IMR-90 (cell line): ENCODE measurements at regions not wholly inside any gene's neighbourhood (a gene's known extent, or its start where the extent isn't known, plus 50 kb on each side); places are given as distances from the start of the nearest gene placed in this dataset.

Experiments
- ATAC-seq: fragments of 200-7000 bp; cut with Tn5 transposase; 2 replicates; pipeline ENCODE4 v1.9.1; 2020; ENCODE audit warnings: low read depth, mild to moderate bottlenecking, moderate library complexity
- BruUV-seq: library from RNA; stranded (reverse); fragments of 400-500 nt; replicated peaks from 2 replicates; lab custom pipeline; 2021; lab: Mats Ljungman, UMichigan
- CTCF ChIA-PET: fragments of 300-600 bp; formaldehyde crosslinking; extraction: SDS; loops from one replicate; lab custom pipeline; 2021; ENCODE audit warnings: antibody characterized with exemption; lab: Yijun Ruan, JAX
- POLR2A ChIA-PET: fragments of 300-600 bp; sonication (Branson Sonifier 250); formaldehyde crosslinking; loops from one replicate; lab custom pipeline; 2022; ENCODE audit warnings: antibody characterized with exemption; ENCODE audit not compliant: unreplicated experiment; lab: Charles Lee
- DNase-seq: peaks from one replicate; pipeline ENCODE4 v3.0.0; 2013
- H2AFZ ChIP-seq: replicated peaks from 2 replicates; pipeline ENCODE3; 2013; ENCODE audit warnings: low read length, mild to moderate bottlenecking; ENCODE audit not compliant: poor library complexity
- H2AK5ac ChIP-seq: 2 replicates; pipeline ENCODE4 v1.6.1; 2013; ENCODE audit warnings: low read depth, low read length, inconsistent platforms
- H2AK9ac ChIP-seq: replicated peaks from 2 replicates; pipeline ENCODE3; 2013; ENCODE audit warnings: mild to moderate bottlenecking, low read depth, low read length, moderate library complexity; ENCODE audit not compliant: poor library complexity
- H2BK120ac ChIP-seq: 2 replicates; pipeline ENCODE4 v1.6.1; 2013; ENCODE audit warnings: low read depth, low read length, inconsistent platforms
- H2BK15ac ChIP-seq: 3 replicates; pipeline ENCODE4 v1.6.1; 2013; ENCODE audit warnings: low read depth, low read length, inconsistent platforms
- H2BK20ac ChIP-seq: 2 replicates; pipeline ENCODE4 v1.6.1; 2013; ENCODE audit warnings: low read depth, mild to moderate bottlenecking, inconsistent platforms, low read length, moderate library complexity
- H2BK5ac ChIP-seq: 2 replicates; pipeline ENCODE4 v1.6.1; 2013; ENCODE audit warnings: mild to moderate bottlenecking, low read depth, low read length, inconsistent platforms; ENCODE audit not compliant: poor library complexity, severe bottlenecking
- H3K14ac ChIP-seq: replicated peaks from 2 replicates; pipeline ENCODE4 v1.6.1; 2013; ENCODE audit warnings: low read depth, low read length, inconsistent platforms
- H3K18ac ChIP-seq: 2 replicates; pipeline ENCODE4 v1.6.1; 2013; ENCODE audit warnings: low read depth, low read length, control low read depth
- H3K23ac ChIP-seq: 2 replicates; pipeline ENCODE4 v1.6.1; 2013; ENCODE audit warnings: low read depth, low read length, inconsistent platforms
- H3K27ac ChIP-seq: 2 replicates; pipeline ENCODE4 v1.5.1; 2013; ENCODE audit warnings: mild to moderate bottlenecking, control low read depth, low read length; ENCODE audit not compliant: insufficient read depth
- H3K27me3 ChIP-seq: 2 replicates; pipeline ENCODE4 v1.6.1; 2013; ENCODE audit warnings: low read length; ENCODE audit not compliant: control insufficient read depth, insufficient read depth
- H3K36me3 ChIP-seq: 2 replicates; pipeline ENCODE4 v1.6.1; 2013; ENCODE audit warnings: low read length, mixed read lengths; ENCODE audit not compliant: control insufficient read depth, insufficient read depth
- H3K4ac ChIP-seq: 2 replicates; pipeline ENCODE4 v1.6.1; 2013; ENCODE audit warnings: low read depth, low read length, inconsistent platforms
- H3K4me1 ChIP-seq: 2 replicates; pipeline ENCODE4 v1.6.1; 2013; ENCODE audit warnings: low read length, mixed read lengths; ENCODE audit not compliant: control insufficient read depth, insufficient read depth
- H3K4me2 ChIP-seq: 2 replicates; pipeline ENCODE4 v1.6.1; 2013; ENCODE audit warnings: low read depth, mild to moderate bottlenecking, control low read depth, low read length, moderate library complexity
- H3K4me3 ChIP-seq: 2 replicates; pipeline ENCODE4 v1.5.1; 2013; ENCODE audit warnings: low read depth, mild to moderate bottlenecking, control low read depth, low read length, moderate library complexity; ENCODE audit not compliant: insufficient read depth
- H3K56ac ChIP-seq: 2 replicates; pipeline ENCODE4 v1.6.1; 2013; ENCODE audit warnings: low read length, inconsistent platforms; ENCODE audit not compliant: insufficient read depth; ENCODE audit errors: extremely low read depth
- H3K79me1 ChIP-seq, 2 experiments: 2 replicates each; pipeline ENCODE4 v1.6.1; 2013; ENCODE audit warnings: low read length in 2 of 2, inconsistent platforms in 1 of 2, low read depth in 1 of 2
- H3K9ac ChIP-seq: 2 replicates; pipeline ENCODE4 v1.6.1; 2013; ENCODE audit warnings: low read depth, low read length, control low read depth
- H3K9me1 ChIP-seq: 2 replicates; pipeline ENCODE4 v1.6.1; 2013; ENCODE audit warnings: low read length, inconsistent platforms; ENCODE audit not compliant: insufficient read depth
- H3K9me3 ChIP-seq: 2 replicates; pipeline ENCODE4 v1.6.1; 2013; ENCODE audit warnings: low read length; ENCODE audit not compliant: control insufficient read depth, insufficient read depth
- H4K20me1 ChIP-seq: 2 replicates; pipeline ENCODE4 v1.6.1; 2013; ENCODE audit warnings: low read length, inconsistent platforms; ENCODE audit not compliant: insufficient read depth
- H4K5ac ChIP-seq: 2 replicates; pipeline ENCODE4 v1.6.1; 2013; ENCODE audit warnings: mild to moderate bottlenecking, low read depth, low read length, control low read depth
- H4K8ac ChIP-seq, 2 experiments: 2 replicates each; pipeline ENCODE4 v1.6.1; 2013; ENCODE audit warnings: low read depth in 2 of 2, low read length in 2 of 2, control low read depth in 1 of 2, inconsistent platforms in 1 of 2
- H4K91ac ChIP-seq: 2 replicates; pipeline ENCODE4 v1.6.1; 2013; ENCODE audit warnings: low read depth, low read length, inconsistent platforms; ENCODE audit not compliant: insufficient read depth
- FOS ChIP-seq: fragments of 150-350 bp; IDR thresholded peaks from 2 replicates; pipeline ENCODE4 v1.6.1; 2016; ENCODE audit warnings: low read depth, low read length
- MAFK ChIP-seq: IDR thresholded peaks from 2 replicates; pipeline ENCODE4 v1.6.1; 2012; ENCODE audit warnings: low read depth, low read length, improper control_type of control experiment
- WGBS, 2 experiments: methylation state at CpG; one replicate each; pipeline versions ENCODE4 v1.1.5 to v1.1.7; 2013; ENCODE audit warnings: missing lambda C conversion rate in 2 of 2; ENCODE audit not compliant: insufficient read length in 1 of 2; ENCODE audit errors: extremely low coverage in 2 of 2; 5-methylcytosine and 5-hydroxymethylcytosine counted together
- dilution Hi-C: fragments of 300-500 bp; cut with HindIII; formaldehyde crosslinking; loops from one replicate; pipeline ENCODE4 v1.14.3; 2018; ENCODE audit warnings: low sequenced_read_pairs; ENCODE audit not compliant: unreplicated experiment
- in situ Hi-C: fragments of 300-500 bp; cut with MboI; formaldehyde crosslinking; loops from 3 replicates; pipeline ENCODE4 v1.14.3; 2019; ENCODE audit warnings: low sequenced_read_pairs, inconsistent platforms, mixed read lengths
- intact Hi-C: fragments of 100-400 bp; cut with micrococcal nuclease; formaldehyde crosslinking; loops from 2 replicates; pipeline ENCODE4 v1.10.0; 2022

GRCh38 chr11:134581966-134582769 lies 170.1 kb upstream of the B3GAT1 start:
- H4K8ac ChIP-seq, result no peak overlapping the region
- no peak overlapping the region for H4K91ac ChIP-seq
- ATAC-seq (no peak), DNase-seq (no peak)
- no peak overlapping the region for H3K56ac ChIP-seq
- BruUV-seq, result no TSS peak
- H2BK120ac ChIP-seq, result no peak overlapping the region
- H4K5ac ChIP-seq, result no peak overlapping the region
- 38% methylated on average over 1 of the region's 11 CpGs; no CpG with 5 or more reads in 1 of the 2 experiments for WGBS, 2 experiments
- H3K4me2 ChIP-seq, result no peak overlapping the region
- no peak for TF ChIP-seq FOS
- TF ChIP-seq MAFK, result no peak
- no peaks in the 10 kb centered on the region for H3K27me3 ChIP-seq
- no peaks in the 10 kb centered on the region for H3K79me1 ChIP-seq
- peaks cover 60% of the 10 kb centered on the region for H3K9me3 ChIP-seq
- H3K14ac ChIP-seq, result no peak overlapping the region
- intact Hi-C loops (no loop called here), dilution Hi-C loops (no loop called here), in situ Hi-C loops (no loop called here)
- H3K18ac ChIP-seq, result no peak overlapping the region
- no peaks in the 10 kb centered on the region for H3K9me1 ChIP-seq
- no peak overlapping the region for H2BK15ac ChIP-seq
- CTCF ChIA-PET, result no interaction called here
- no peak overlapping the region for H2BK20ac ChIP-seq
- H3K4me3 ChIP-seq, result no peak overlapping the region
- no peak overlapping the region for H3K23ac ChIP-seq
- no peak overlapping the region for H3K27ac ChIP-seq
- H2AFZ ChIP-seq, result no peak overlapping the region
- no peaks in the 10 kb centered on the region for H4K20me1 ChIP-seq
- H3K4me1 ChIP-seq, result no peaks in the 10 kb centered on the region
- H3K4ac ChIP-seq, result no peak overlapping the region
- POLR2A ChIA-PET, result no interaction called here
- no peak overlapping the region for H2AK9ac ChIP-seq
- H2BK5ac ChIP-seq, result no peak overlapping the region
- no peak overlapping the region for H2AK5ac ChIP-seq
- H3K9ac ChIP-seq, result no peak overlapping the region
- no peaks in the 10 kb centered on the region for H3K36me3 ChIP-seq
